Motor neuron (in vitro differentiated cells): ENCODE measurements at regions not wholly inside any gene's neighbourhood (a gene's known extent, or its start where the extent isn't known, plus 50 kb on each side); places are given as distances from the start of the nearest gene placed in this dataset.
A peak's percentile ranks its signal among the peaks of the same experiment; 100 is the strongest.

Experiments
- ATAC-seq, 8 experiments: fragments of 200-7000 bp; cut with Tn5 transposase; replicated peaks in 6 of 8; 2 replicates each; pipeline ENCODE4 v1.8.0; 2021; ENCODE audit warnings: mild to moderate bottlenecking in 8 of 8, moderate library complexity in 8 of 8
- H3K27ac ChIP-seq, 2 donors: fragments of 250-450 bp; sonication (Bioruptor Pico); 2 replicates each; pipeline ENCODE4 v1.9.0; 2021; ENCODE audit warnings: antibody characterized with exemption in 2 of 2, mild to moderate bottlenecking in 2 of 2, moderate library complexity in 1 of 2
- H3K4me1 ChIP-seq, 2 donors: fragments of 250-450 bp; sonication (Bioruptor Pico); replicated peaks in 1 of 2; 2 replicates each; pipeline ENCODE4 v1.6.1; 2021; ENCODE audit warnings: antibody characterized with exemption in 2 of 2, mild to moderate bottlenecking in 2 of 2, moderate library complexity in 1 of 2
- H3K4me3 ChIP-seq, 5 donors: fragments of 250-450 bp; sonication (Bioruptor Pico); 2 replicates each; pipeline ENCODE4 v1.9.0; 2021; ENCODE audit warnings: antibody characterized with exemption in 5 of 5, mild to moderate bottlenecking in 5 of 5, moderate library complexity in 4 of 5
- WGBS, 10 experiments: fragments of 450-650 bp; shearing (Covaris generic); methylation state at CpG; one replicate each; pipeline ENCODE4 v1.0.0; 2022; 5-methylcytosine and 5-hydroxymethylcytosine counted together
- in situ Hi-C, 9 experiments: fragments of 400-800 bp; cut with MboI; loops; one replicate each; pipeline ENCODE4 v1.15.0; 2021; ENCODE audit warnings: low sequenced_read_pairs in 9 of 9, low pct_unique_long_range_greater_than_20kb in 2 of 9; ENCODE audit not compliant: unreplicated experiment in 9 of 9

DNA sequence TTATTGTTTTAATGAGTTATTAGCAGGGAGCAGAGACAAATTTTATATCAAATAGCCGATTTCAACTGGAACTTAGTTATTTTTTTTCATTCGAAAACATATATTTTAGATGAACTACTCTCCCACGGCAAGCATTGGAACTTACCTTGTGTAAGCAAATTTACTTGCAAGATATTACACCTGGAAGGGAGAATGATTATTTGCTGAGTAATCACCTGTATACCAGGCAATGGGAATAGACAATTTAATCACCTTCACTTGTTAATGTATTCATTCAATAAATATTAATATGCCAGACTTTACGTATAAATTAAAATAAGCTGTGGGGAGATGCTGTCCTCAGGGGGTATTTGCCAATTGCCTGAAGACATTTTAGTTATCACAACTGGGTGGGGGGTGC is 1069.9 kb upstream of the CHAC2 start:
- in situ Hi-C loops = no loop called here
- no peak overlapping the region for H3K27ac ChIP-seq
- no peak for ATAC-seq
- no peak overlapping the region for H3K4me3 ChIP-seq
- H3K4me1 ChIP-seq = no peaks in the 10 kb centered on the region
- WGBS, 10 experiments = 0 to 100% (median 90%) methylated on average over 2 to 4 of the region's 4 CpGs

- no peak for ATAC-seq
- Histone ChIP-seq H3K4me3 (no peak overlapping the region), H3K4me1 (no peaks in the 10 kb centered on the region), H3K27ac (no peak overlapping the region)
- 0 to 100% (median 92%) methylated on average over 2 to 3 of the region's 3 CpGs; no CpG with 5 or more reads in 1 of the 10 experiments for WGBS, 10 experiments
- in situ Hi-C loops = no loop called here
Measured at GRCh38 chr2:52695731-52696130, 1071.9 kb upstream of the CHAC2 start.

GRCh38 chr2:52686935-52687334 is 1080.7 kb upstream of the CHAC2 start:
- WGBS, 10 experiments = 0 to 100% (median 82%) methylated on average over 1 to 2 of the region's 2 CpGs; no CpG with 5 or more reads in 1 of the 10 experiments
- no peak overlapping the region for H3K4me3 ChIP-seq
- in situ Hi-C loops = no loop called here
- ATAC-seq = peak in 1 of 8 experiments; percentile 97
- H3K27ac ChIP-seq = no peak overlapping the region
- H3K4me1 ChIP-seq = no peaks in the 10 kb centered on the region

- Histone ChIP-seq H3K27ac (no peak overlapping the region), H3K4me3 (no peak overlapping the region), H3K4me1 (no peaks in the 10 kb centered on the region)
- no peak for ATAC-seq
- WGBS, 10 experiments = 15 to 94% (median 70%) methylated on average over 2 of the region's 2 CpGs
- in situ Hi-C loops = no loop called here
Measured at GRCh38 chr2:52676056-52676455, 1091.5 kb upstream of the CHAC2 start.

GRCh38 chr2:52668724-52669123 is 1098.9 kb upstream of the CHAC2 start:
- WGBS, 10 experiments = 0 to 100% (median 67%) methylated on average over 1 of the region's 1 CpG; no CpG with 5 or more reads in 4 of the 10 experiments
- ATAC-seq = peak in 4 of 8 experiments; percentile 22 to 73 (median 52)
- no peak overlapping the region for H3K4me3 ChIP-seq
- H3K27ac ChIP-seq = no peak overlapping the region
- in situ Hi-C loops = no loop called here
- no peaks in the 10 kb centered on the region for H3K4me1 ChIP-seq

GRCh38 chr2:52659546-52659945 is 1108.1 kb upstream of the CHAC2 start:
- no peak for ATAC-seq
- in situ Hi-C loops = no loop called here
- no peaks in the 10 kb centered on the region for H3K4me1 ChIP-seq

GRCh38 chr2:52658598-52658997 is 1109.0 kb upstream of the CHAC2 start:
- Histone ChIP-seq H3K27ac (no peak overlapping the region), H3K4me1 (no peaks in the 10 kb centered on the region), H3K4me3 (no peak overlapping the region)
- WGBS, 10 experiments = 0% methylated on average over 1 of the region's 1 CpG; no CpG with 5 or more reads in 4 of the 10 experiments
- peak in 2 of 8 experiments; percentile 39 to 44 for ATAC-seq
- in situ Hi-C loops = no loop called here

More at GRCh38 chr2:52659546-52659945, 1108.1 kb upstream of the CHAC2 start:
- Histone ChIP-seq H3K27ac (no peak overlapping the region), H3K4me3 (no peak overlapping the region)
- WGBS, 10 experiments = 7 to 100% (median 83%) methylated on average over 1 to 3 of the region's 3 CpGs; no CpG with 5 or more reads in 1 of the 10 experiments

- 0 to 100% (median 90%) methylated on average over 1 to 2 of the region's 2 CpGs; no CpG with 5 or more reads in 1 of the 10 experiments for WGBS, 10 experiments
- H3K4me3 ChIP-seq = no peak overlapping the region
- no peak overlapping the region for H3K27ac ChIP-seq
- no peak for ATAC-seq
- in situ Hi-C loops = no loop called here
- H3K4me1 ChIP-seq = no peaks in the 10 kb centered on the region
Measured at GRCh38 chr2:52639692-52640091, 1127.9 kb upstream of the CHAC2 start.

GRCh38 chr2:52632543-52632942 is 1135.1 kb upstream of the CHAC2 start:
- in situ Hi-C loops = no loop called here
- no peak for ATAC-seq
- no peaks in the 10 kb centered on the region for H3K4me1 ChIP-seq
- no peak overlapping the region for H3K27ac ChIP-seq
- no peak overlapping the region for H3K4me3 ChIP-seq
- 11 to 100% (median 70%) methylated on average over 2 to 4 of the region's 6 CpGs; no CpG with 5 or more reads in 2 of the 10 experiments for WGBS, 10 experiments

- no peak for ATAC-seq
- Histone ChIP-seq H3K4me1 (no peaks in the 10 kb centered on the region), H3K4me3 (no peak overlapping the region), H3K27ac (no peak overlapping the region)
- in situ Hi-C loops = no loop called here
- 60% methylated on average over 1 of the region's 11 CpGs; no CpG with 5 or more reads in 8 of the 10 experiments for WGBS, 10 experiments
Measured at GRCh38 chr2:52629944-52630343, 1137.7 kb upstream of the CHAC2 start.

- H3K4me3 ChIP-seq = no peak overlapping the region
- ATAC-seq = no peak
- WGBS, 10 experiments = 69 to 100% (median 90%) methylated on average over 2 to 14 of the region's 36 CpGs; no CpG with 5 or more reads in 4 of the 10 experiments
- no peak overlapping the region for H3K27ac ChIP-seq
- no peaks in the 10 kb centered on the region for H3K4me1 ChIP-seq
- in situ Hi-C loops = no loop called here
Measured at GRCh38 chr2:52629531-52629930, 1138.1 kb upstream of the CHAC2 start.

- 10 to 100% (median 74%) methylated on average over 1 to 2 of the region's 2 CpGs for WGBS, 10 experiments
- peak in 1 of 8 experiments; percentile 66 for ATAC-seq
- Histone ChIP-seq H3K4me1 (peaks cover 5 to 9% of the 10 kb centered on the region in 2 donors), H3K27ac (no peak overlapping the region), H3K4me3 (no peak overlapping the region)
- in situ Hi-C loops = no loop called here
Measured at GRCh38 chr2:52622266-52622665, 1145.3 kb upstream of the CHAC2 start.

- WGBS, 10 experiments = 0 to 100% (median 49%) methylated on average over 1 to 4 of the region's 4 CpGs; no CpG with 5 or more reads in 1 of the 10 experiments
- in situ Hi-C loops = no loop called here
- ATAC-seq = peak in 1 of 8 experiments; percentile 28
- H3K27ac ChIP-seq = no peak overlapping the region
- H3K4me1 ChIP-seq = peaks cover 6% of the 10 kb centered on the region in 2 donors
- no peak overlapping the region for H3K4me3 ChIP-seq
Measured at GRCh38 chr2:52613064-52613463, 1154.5 kb upstream of the CHAC2 start.

DNA sequence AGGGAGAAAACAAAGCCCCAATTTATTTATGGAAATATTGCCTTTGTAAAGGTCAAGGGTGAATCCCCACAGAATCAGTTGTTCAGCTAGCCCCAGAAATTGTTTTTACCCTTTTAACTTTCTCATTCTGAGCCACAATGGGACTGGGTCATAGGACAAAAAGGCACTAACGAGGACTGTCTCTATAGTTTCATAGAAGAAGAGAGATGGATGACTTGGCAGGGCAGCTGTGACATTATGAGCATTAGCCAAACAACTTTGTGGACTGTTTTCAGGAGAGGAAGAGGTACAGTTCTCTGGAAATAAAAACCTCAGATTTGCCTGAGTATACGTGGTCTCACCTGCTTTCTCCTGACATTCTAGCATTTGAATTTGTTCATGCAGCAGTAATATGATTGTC is 1155.8 kb upstream of the CHAC2 start:
- no peak overlapping the region for H3K27ac ChIP-seq
- peaks cover 6% of the 10 kb centered on the region in 2 donors for H3K4me1 ChIP-seq
- peak in 3 of 8 experiments; percentile 41 to 61 (median 48) for ATAC-seq
- 0 to 52% (median 15%) methylated on average over 1 to 2 of the region's 2 CpGs; no CpG with 5 or more reads in 3 of the 10 experiments for WGBS, 10 experiments
- no peak overlapping the region for H3K4me3 ChIP-seq
- in situ Hi-C loops = no loop called here
